Chondrocyte (in vitro differentiated cells): ENCODE measurements at regions not wholly inside any gene's neighbourhood (a gene's known extent, or its start where the extent isn't known, plus 50 kb on each side); places are given as distances from the start of the nearest gene placed in this dataset.

Experiments
- DNase-seq: peaks from one replicate; pipeline ENCODE4 v3.0.0; 2021; ENCODE audit warnings: mixed read lengths, low spot score
- H3K27ac Mint-ChIP-seq: one replicate; pipeline ENCODE4 v1.8.0; 2021; ENCODE audit warnings: mild to moderate bottlenecking, moderate library complexity, mixed read lengths; ENCODE audit not compliant: unreplicated experiment
- H3K27me3 Mint-ChIP-seq: 2 replicates; pipeline ENCODE4 v1.8.0; 2021; ENCODE audit warnings: low read depth, mixed read lengths
- H3K36me3 Mint-ChIP-seq: 2 replicates; pipeline ENCODE4 v1.8.0; 2021; ENCODE audit warnings: low read depth, mixed read lengths
- H3K4me1 Mint-ChIP-seq: 2 replicates; pipeline ENCODE4 v1.8.0; 2021; ENCODE audit warnings: low read depth, mild to moderate bottlenecking, mixed read lengths
- H3K4me3 Mint-ChIP-seq: one replicate; pipeline ENCODE4 v1.8.0; 2021; ENCODE audit warnings: mild to moderate bottlenecking, moderate library complexity, mixed read lengths; ENCODE audit not compliant: unreplicated experiment
- H3K9me3 Mint-ChIP-seq: 2 replicates; pipeline ENCODE4 v1.8.0; 2021; ENCODE audit warnings: low read depth, mixed read lengths
- CTCF ChIP-seq: fragments of 200-600 bp; sonication (generic); IDR thresholded peaks from 2 replicates; pipeline ENCODE4 v1.5.0; 2021; ENCODE audit warnings: antibody characterized with exemption, mild to moderate bottlenecking, moderate library complexity

- no peak for DNase-seq
- Mint-ChIP-seq H3K27me3 (peaks cover 25% of the 10 kb centered on the region), H3K4me1 (peaks cover under 1% of the 10 kb centered on the region), H3K27ac (no peak overlapping the region), H3K36me3 (no peaks in the 10 kb centered on the region), H3K4me3 (no peak overlapping the region), H3K9me3 (no peaks in the 10 kb centered on the region)
- TF ChIP-seq CTCF: no peak
Observed at GRCh38 chr6:84877515-84878210, 113.3 kb upstream of the TBX18 start.

GRCh38 chr6:84876723-84877514, 112.5 kb upstream of the TBX18 start:
- Mint-ChIP-seq H3K9me3 (no peaks in the 10 kb centered on the region), H3K36me3 (no peaks in the 10 kb centered on the region), H3K27me3 (peaks cover 26% of the 10 kb centered on the region)

DNA sequence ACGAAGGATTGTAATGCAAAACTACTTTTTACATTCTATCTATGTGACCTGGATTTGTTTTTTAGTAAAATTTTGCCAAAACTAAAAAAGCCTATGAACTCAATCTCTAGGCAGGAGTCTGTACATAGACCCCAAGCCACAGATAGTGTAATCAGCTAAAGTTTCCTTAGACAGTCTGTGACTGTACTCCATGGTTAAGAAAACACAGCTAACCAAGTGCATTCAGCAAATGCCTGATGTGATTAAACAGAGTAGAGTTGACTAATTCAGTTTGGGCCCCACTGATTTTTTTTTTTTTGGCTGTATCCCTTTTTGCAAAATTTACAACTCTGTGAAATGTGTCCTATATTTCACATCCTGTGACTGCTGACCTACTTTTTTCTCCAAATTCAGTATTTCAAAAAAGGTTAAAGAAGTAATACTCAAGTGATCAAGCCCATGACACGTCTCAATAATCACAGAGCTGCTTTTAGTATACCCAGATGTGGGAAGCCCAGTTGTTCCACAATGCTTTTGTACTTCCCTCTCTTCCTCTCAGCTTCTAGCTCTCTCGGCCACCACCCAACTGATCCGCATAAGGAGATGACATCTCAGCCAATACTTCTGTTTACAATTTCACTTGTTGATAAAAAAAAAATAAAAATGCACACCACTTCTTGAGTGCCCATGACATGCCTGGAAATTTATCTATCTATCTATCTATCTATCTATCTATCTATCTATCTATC, 108.8 kb upstream of the TBX18 start:
- no peak overlapping the region for H3K4me3 Mint-ChIP-seq
- no peaks in the 10 kb centered on the region for H3K4me1 Mint-ChIP-seq
- no peaks in the 10 kb centered on the region for H3K36me3 Mint-ChIP-seq
- no peak overlapping the region for H3K27ac Mint-ChIP-seq
- DNase-seq: no peak
- peaks cover 40% of the 10 kb centered on the region for H3K27me3 Mint-ChIP-seq
- no peak for TF ChIP-seq CTCF
- H3K9me3 Mint-ChIP-seq: no peaks in the 10 kb centered on the region

More at GRCh38 chr6:84876723-84877514, 112.5 kb upstream of the TBX18 start:
- H3K27ac Mint-ChIP-seq: no peak overlapping the region
- DNase-seq: no peak
- H3K4me3 Mint-ChIP-seq: no peak overlapping the region
- no peaks in the 10 kb centered on the region for H3K4me1 Mint-ChIP-seq
- TF ChIP-seq CTCF: no peak

DNA sequence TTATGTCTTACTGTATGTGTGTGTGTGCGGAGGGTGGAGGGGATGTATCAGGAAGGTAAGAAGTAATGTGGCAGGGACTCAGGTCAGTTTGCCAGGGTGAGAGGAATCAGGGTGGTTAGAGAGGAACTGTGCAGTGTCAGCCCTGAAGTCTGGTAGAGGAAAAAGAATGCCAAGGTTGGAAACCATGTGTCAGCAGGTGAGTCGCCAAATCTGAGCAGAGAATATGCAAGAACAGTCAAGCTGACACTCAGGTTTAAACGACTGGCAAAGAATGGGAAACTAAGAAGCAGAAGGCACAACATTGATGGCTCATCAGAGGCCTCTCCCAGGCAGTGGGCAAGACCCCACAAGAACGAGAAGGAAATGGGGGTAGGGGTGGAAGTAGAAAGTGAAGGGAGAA, 107.5 kb upstream of the TBX18 start:
- Mint-ChIP-seq H3K4me3 (no peak overlapping the region), H3K27ac (no peak overlapping the region), H3K36me3 (no peaks in the 10 kb centered on the region), H3K9me3 (no peaks in the 10 kb centered on the region), H3K4me1 (no peaks in the 10 kb centered on the region), H3K27me3 (peaks cover 33% of the 10 kb centered on the region)
- TF ChIP-seq CTCF: no peak
- DNase-seq: no peak

DNA sequence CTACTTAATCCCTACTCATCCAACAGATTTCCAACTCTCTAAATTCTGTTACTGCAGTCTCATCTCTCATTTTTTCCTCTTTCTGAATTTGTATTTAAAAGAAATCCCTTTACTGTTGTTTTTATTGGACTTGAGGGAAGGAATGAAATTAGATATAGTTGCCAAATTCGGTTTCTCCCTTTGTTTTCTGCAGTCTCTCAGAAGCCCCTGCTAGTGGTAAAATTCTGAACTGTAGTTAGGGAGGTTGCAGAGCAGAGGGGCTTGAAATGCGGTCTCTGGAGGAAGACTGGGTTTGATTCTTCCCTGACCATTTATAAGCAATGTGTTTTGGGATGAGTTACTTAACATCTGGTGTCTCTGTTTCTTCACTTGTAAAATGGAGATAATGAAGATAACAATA, 106.3 kb upstream of the TBX18 start:
- no peak for TF ChIP-seq CTCF
- H3K36me3 Mint-ChIP-seq: no peaks in the 10 kb centered on the region
- DNase-seq: no peak
- no peak overlapping the region for H3K4me3 Mint-ChIP-seq
- no peaks in the 10 kb centered on the region for H3K4me1 Mint-ChIP-seq
- no peaks in the 10 kb centered on the region for H3K9me3 Mint-ChIP-seq
- peaks cover 26% of the 10 kb centered on the region for H3K27me3 Mint-ChIP-seq
- H3K27ac Mint-ChIP-seq: no peak overlapping the region
